Tongue (tissue), 1 donor: ENCODE measurements at regions not wholly inside any gene's neighbourhood (a gene's known extent, or its start where the extent isn't known, plus 50 kb on each side); places are given as distances from the start of the nearest gene placed in this dataset.
A peak's percentile ranks its signal among the peaks of the same experiment; 100 is the strongest.

Source experiments
- DNase-seq: peaks from one replicate; pipeline ENCODE4 v3.0.0-alpha.2; 2015

DNA sequence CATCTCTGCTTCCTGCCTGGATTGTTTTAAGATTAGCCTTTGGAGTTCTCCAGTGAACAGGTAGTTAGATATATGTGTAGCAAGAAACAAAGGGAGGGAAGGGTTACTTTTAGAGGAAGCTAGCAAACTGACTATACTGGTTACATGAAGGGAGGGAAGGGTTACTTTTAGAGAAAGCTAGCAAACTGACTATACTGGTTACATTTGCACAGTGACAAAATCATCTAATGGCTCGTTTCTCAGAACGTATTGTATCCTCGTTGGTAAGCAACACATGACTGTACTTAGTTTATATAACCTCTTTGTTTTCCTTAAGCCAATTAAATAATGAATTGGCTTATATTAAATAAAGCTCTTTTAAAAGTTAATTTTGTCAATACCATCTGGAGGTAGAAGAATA, 540.9 kb downstream of the EPM2A start:
- no peak for DNase-seq

DNA sequence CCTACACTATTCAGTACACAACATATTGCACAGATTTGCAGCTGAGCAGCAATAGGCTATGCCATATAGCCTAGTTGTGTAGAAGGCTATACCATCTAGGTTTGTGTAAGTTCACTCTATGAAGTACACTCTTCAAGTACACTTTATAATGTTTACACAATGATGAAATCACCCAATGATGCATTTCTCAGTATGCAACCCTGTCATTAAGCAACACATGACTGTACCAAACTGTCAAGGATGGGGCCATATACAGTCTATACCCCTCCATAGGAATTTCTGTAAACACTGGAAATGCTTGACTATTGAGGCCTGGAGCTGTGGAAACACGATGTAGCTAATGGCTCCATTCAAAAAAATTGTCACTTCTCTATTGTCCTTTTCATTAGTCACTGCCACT, 535.4 kb downstream of the EPM2A start:
- DNase-seq, result no peak

DNA sequence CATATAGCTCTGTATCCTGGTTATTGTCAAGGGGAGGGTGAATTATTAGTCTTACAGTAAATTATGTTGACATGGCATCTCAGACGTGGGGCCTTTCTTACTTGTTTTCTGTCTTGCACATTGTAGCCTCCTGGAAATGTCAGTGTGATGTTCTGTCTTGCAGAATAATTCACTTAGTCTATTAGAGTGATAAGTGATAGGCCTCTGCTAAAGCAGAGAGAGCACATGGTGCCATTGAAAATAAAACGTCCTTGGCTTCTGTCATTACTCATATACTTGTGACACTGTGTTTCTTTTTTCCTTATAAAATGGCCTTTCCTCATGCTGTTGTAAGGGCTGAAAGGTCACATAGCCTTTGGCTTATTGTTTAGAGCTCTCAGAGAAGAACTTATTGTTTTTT, 531.0 kb downstream of the EPM2A start:
- no peak for DNase-seq

DNA sequence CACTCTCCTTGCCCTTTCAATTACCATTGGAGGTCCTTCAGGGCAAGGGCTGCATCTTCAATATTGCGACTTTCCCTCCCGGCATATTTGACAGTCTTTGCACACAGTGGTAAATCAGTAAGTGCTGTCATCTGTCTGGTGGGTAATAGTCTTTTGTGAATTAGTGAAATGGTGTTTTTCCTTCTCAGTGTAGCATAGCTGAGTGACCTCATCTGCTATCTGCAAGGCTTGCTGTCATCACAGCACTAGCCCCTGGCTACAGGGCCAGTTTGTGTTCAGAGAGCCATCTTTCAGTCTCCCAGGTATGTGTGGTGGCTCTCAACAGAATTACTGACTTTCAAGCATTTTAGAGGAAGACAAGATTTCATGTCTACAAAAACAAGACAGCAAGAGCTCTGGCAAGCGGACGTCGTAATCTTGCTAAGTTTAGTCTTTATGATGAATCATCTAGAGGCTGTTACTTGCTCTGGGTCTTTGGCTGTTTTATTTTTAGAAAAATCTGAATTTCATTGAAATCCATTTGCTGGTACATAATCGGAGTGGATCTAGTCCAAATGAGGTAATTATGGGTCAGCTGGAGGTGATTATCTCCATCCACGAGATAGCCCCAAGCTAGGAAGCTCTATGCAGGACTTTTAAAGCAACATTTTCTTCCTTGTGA, 528.9 kb downstream of the EPM2A start:
- DNase-seq, result peak; percentile 30

DNA sequence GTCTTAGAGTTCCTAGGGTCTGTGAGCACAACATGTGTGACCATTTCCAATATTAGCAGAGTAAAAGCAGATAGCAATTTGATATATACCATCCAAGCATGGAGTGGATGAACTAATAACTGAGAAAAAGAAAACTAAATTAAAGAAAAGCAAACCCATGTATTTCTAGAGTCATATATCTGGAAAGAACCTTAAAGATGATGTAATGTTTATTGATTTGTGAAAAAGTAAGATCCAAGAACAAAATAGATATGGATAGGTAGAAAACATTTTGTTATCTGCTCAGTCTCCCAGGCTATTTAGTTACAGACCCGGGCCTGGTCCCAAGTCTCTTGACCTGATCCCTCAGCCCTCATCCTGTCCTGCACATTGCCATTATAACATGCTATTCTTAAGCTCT, 526.8 kb downstream of the EPM2A start:
- no peak for DNase-seq

DNA sequence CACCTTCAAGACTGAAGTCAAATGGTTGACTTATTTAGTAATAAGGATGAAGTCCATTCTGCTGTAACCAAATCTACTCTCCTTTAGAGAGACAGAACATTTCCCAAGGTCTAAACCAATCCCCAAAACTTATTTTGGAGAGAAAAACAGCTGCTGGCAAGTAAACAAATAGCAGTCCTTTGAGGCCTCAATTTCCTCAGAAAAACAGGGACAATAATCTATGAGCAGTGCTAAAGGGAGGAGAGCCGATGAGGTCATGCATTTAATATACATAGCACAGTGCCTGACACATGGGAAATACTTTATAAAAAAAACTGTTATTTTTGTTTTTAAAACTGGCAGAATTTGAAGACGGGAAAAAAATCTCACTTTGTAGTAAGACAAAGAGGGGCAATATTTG, 526.0 kb downstream of the EPM2A start:
- no peak for DNase-seq

DNA sequence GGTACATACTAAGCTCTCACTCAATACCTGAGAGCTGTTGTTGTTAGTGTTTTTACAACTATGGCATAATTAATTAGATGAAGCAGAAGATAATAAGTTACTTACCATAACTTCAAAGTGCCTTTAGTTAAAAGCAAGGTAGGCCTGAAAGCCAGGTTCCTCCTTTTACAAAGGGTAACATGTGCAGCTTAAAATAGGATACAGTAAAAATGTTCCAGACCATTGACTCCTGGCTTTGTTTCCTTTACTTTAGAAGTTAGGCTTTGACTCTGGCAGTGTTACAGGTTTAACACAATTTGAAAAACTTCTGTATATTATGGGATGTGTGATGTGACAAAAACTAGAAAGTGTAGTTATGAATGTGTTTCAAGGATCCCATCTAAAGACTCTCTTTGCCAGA, 522.5 kb downstream of the EPM2A start:
- DNase-seq, result no peak

DNA sequence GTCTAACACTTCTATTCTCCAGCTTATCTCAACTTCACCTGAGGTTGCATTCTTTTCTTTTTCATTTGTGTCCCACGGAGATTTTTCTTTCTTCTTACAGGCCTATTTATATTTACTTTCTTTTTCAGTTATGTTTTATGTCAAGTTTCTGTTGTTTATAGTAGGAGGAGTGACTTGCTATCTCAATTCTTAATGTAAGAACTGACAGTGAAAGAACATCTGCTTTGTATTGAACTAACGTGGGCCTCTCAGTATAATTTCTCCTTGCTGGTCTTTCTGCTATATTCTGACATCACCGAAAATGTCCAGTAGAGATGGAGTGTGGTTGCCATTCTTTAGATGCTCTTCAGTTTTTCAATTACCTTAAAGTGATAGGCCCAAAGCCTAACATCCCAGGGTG, 521.7 kb downstream of the EPM2A start:
- DNase-seq, result no peak

DNA sequence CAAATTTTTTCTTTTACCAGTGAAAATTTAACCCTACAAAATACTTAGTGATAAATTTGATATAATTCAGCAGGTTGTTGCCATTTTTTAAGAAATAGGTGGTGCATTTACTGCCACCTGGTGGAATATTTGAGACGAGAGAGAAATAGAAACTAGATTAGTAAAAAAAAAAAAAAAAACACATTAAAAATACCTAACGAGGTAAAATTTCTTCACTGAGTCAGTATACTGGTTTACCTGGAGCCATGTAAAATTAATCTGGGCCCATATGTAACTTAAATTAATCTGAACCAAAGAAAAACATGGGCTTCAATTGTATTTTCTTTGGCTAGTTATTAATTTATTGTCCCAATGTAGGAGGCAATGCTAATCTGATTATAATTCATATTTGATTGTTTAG, 520.8 kb downstream of the EPM2A start:
- peak; percentile 71 for DNase-seq

DNA sequence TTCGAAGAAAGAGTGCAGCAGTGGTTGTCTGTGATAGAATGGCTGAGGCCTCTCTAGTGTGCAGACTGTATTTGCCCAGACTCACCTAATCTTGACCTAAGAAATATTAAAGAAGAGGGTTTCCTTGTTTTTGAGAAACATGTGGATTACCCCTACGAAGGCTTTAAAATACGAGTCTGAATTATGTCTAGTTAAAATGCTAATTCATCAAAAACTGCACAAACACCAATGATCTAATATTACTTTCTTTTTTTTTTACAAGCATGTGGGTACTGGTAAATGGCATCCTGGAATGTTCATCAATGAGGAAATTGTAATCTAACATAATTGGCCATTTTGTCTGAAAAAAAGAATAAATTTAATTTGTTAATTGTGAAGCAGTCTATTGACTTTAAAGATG, 510.9 kb downstream of the EPM2A start:
- no peak for DNase-seq

DNA sequence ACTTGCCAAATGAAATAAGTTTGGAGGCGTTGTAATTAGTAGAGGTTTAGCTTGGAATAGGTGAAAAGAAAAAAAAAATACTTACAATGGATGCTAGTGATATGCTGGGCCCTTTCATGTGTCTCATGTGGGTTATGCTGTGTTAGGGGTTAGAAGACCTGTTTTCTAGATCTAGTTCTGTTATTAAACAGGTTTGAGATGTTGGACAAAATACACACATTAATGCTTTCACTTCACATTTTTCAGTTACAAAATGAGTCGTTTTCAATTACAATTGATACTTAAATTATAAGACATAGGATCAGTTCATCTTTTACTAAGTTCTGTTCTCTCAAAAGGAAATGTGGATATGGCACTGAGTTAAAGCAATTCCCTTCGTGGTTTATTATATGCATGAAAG, 509.8 kb downstream of the EPM2A start:
- no peak for DNase-seq

DNA sequence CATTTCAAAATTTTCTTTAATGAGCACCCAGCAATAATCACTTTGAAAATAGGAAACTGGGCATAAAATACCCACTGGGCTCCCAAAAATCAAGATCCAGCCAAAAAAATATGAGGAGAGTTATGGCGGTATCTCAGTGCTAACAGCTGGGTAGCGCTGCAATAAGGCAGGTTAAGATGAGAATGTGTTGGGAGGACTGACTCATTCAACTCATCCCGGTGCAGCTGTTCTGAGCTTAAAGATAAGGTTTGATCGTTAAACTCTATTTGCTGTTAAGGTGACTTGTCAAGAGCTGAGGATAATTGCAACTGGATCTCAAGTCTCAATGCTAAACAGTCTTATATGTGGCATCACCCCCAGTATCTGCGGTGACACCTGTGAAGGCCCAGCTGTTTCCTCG, 507.7 kb downstream of the EPM2A start:
- no peak for DNase-seq

DNA sequence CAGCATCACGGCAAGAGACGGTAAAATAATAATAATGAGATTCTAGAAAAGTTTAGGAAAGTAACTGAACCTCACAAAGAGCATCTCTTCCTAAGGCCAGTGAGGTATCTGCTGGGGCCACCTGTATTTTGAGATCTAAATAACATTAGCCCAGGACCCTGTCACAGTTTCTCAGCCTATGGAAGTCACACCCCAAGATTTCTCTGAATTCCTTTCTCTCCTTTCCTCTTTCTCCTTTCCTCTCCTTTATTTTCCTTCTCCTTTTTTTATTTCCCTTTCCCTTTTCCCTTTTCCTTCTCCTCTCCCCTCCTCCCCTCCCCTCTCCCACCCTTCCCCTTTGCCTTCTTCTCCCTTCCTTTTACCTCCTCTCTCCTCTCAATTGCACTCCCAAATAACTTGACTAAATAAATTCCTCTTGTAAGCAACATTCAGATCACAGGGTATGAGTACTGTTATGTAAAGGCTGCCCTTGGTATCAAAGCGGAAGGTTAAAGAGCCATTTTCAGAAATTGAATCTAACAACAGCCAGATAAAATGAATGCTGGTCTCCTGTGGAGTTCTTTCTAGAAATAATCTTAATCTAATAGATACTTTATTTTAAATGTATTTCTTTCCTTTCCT, 506.2 kb downstream of the EPM2A start:
- DNase-seq, result no peak

DNA sequence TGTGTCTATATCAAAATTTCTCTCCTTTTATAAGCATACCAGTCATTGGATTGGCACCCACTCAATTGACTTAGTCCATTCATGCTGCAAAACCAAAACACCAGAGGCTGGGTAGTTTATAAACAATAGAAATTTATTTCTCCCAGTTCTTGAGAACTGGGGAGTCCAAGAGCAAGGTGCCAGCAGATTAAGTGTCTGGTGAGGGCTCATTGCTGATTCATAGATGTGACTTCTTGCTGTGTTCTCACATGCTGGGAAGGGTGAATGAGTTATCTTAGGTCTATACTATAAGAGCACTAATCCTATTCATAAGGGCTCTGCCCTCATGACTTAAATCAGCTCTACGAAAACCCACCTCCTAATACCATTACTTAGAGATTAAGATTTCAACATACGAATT, 501.4 kb downstream of the EPM2A start:
- DNase-seq, result no peak

DNA sequence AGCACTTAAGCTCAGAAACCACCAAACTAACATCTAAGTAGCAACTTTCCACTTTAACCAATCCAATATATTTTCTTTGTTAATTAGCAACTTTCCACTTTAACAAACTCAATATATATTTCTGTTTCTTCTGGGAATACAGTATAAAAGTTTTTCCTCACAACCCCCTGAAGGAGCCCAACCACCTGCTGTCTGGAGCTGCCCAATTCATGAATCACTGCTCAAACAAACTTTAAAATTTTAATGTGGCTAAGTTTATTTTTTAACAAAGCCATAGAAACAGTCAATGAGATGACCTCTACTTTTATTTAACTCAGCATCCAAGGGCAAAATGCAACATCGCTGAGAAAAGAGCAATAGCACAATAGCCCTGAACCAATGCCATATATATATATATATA, 500.1 kb downstream of the EPM2A start:
- DNase-seq, result no peak

DNA sequence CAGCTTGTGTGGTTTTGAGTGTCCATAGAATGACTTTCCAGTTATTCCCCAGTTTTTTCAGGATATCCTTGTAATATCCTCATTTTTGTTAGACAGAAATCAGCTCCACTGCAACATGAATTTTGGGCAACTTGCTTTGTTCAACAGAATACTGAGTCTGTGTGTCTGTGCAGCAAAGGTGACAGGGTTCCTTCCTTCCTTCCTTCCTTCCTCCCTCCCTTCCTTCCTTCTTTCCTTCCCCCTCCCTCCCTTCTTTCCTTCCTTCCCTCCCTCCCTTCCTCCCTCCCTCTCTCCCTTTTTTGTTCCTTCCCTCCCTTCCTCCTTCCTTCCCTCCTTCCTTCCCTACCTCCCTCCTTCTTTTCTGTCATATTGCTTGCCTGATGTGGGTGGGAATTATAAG, 496.5 kb downstream of the EPM2A start:
- no peak for DNase-seq

DNA sequence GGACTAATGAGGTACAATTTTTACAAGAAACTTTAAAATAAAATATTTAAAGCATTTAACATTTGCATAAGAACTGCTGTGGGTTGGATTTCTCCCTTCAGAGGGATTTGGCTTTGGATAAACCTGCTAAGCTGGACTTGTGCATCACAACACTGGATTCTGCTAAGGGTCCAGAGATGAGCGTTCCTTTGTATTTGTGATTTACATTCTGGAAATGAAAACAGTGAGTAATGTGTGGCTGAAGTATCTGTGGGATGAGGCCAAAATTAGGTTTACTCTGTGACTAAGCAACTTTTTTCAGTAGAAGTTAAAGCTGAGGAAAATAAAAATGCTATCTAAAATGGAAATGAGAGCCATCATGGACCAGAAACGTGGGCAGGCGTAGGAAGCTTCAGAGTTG, 494.3 kb downstream of the EPM2A start:
- DNase-seq, result no peak

DNA sequence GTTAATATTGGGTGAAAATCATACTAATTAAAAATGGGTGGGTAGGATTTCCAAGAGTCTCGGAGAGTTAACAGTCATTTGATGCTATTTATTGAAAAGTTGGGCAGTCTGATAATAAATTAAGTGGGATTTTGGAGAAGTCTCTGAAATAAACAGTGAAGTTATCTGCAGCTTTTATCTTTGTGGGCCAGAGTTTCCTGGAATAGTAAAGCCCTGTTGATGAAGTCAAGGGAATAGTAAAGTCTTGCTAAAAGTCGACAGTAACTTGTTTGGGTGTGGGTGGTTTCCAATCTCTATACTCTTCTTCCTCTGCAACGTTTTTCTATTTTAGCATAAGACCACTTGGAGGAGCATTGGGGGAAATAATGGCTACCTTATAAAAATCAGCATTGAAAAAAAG, 493.6 kb downstream of the EPM2A start:
- no peak for DNase-seq

DNA sequence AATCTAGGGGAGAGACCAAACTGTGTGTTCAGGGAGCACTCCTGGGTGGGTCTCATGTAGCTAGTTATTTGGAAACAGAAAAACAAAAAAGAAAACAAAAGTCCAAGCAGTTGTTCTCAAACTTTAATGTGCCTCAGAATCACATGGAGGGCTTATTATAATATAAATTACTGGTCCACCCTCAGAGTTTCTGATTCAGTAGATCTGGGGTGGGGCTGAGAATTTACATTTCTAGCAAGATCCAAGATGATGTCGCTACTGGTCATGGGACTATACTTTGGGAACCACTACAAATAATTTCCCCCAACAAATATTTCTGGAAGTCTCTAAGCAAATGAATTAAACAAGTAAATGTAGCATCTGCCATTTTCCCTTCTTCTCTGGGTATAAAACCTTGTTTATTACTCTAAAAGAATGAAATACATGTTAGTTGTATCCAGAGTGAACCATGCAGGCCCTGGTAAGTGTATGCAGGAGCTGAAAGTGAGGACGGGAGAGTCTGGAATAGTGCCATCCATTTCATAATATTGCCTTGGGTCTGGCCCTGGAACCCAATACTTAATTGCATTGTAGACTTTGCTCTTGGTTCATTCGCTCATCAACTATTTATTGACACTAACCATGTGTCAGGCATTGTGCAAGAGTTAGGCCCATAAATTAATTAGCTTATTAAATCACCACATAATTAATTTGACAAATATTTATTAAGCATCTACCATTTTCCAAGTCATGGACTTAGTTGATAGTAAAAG, 490.8 kb downstream of the EPM2A start:
- no peak for DNase-seq

DNA sequence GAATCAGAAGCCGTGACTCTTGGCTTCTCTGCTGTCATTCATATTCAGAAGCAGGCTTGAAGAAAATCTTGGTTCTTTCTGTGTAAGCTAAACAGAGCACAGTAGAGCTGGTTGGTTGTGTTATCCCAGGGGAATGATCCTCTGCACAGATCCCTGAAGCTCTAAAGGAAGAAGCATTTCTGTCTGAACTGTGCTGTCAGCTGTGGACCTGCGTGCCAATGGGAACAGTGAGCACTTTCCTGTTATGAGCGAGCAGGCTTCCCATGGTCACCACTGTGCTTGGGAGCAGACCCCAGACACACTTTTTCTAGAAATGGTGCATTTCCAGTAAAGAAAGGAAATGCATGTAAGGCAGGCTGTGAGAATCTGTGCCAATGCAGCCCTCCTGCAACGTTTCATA, 490.2 kb downstream of the EPM2A start:
- DNase-seq, result peak; percentile 17

DNA sequence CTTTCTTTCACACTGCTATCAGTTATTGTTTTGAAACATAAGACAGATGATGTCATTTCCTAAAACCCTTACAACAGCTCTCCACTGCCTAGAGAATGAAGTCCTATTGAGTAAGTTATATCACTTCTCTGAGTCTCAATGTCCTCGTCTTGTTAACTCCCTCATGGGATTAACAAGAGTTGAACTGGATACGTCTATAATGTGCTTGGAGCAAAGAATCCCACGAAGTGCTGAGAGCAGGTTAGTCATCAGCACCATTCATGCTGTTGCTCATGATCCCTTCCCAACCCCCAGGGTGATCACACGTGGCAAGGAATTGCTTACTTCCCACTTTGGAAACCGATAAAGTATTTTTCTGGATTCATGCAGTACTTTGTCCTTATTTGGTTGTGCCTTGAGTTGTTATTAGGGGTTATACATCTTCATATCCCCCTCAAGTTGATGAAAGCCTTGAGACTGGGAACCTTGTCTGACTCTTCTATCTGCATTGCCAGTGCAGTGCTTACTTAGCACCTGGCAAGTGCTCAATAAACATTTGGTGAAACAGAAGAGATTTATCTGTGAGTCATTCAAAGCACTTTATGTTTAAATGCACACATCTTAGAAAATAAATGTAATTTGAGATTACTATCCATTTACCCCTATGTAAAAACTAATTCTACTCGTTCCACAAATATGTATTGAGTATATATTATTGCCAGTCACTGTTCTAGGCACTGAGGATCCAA, 487.5 kb downstream of the EPM2A start:
- no peak for DNase-seq

DNA sequence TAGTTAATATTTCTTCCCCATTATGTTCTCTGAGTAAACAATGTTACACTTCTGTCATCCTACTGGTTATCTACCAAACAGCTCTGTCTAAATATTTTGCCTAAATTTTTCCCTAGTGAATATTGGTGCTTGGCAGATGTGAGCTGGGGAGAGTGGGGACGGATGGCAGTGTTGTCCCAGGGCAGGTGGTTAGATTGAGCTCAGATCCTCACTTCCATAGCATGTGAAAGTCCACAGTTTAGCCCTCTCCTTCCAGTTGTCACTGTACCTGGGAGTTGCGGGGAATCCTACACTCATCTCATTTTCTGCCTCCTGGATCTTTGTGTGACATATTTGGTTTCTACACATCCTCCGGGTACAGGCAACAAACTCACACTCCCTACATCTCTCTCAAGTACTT, 484.9 kb downstream of the EPM2A start:
- no peak for DNase-seq

DNA sequence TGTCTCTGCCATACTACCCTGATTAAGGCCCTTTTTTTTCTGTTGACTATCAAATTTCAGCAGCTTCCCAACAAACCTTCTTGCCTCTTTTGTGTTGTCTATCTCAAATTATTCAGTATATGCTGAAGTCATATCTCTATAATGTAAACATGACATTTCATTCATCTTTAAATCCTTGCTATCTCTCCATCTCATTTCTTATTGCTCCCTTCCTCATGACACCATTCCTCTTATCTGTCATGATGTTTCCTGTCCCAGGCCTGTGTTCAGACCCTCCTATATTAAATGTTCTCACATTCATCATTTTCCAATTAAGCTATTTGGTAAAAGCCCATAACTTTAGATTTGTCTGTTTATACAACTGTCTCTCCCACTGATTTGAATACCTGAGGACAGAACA, 482.6 kb downstream of the EPM2A start:
- no peak for DNase-seq
